Ishikawa (cell line): ENCODE measurements at regions not wholly inside any gene's neighbourhood (a gene's known extent, or its start where the extent isn't known, plus 50 kb on each side); places are given as distances from the start of the nearest gene placed in this dataset.

Source experiments
- CEBPB ChIP-seq: IDR thresholded peaks from 2 replicates; pipeline ENCODE4 v1.6.1; 2012
- CREB1 ChIP-seq: IDR thresholded peaks from 2 replicates; pipeline ENCODE4 v1.6.1; 2012; ENCODE audit warnings: low read depth
- EP300 ChIP-seq: IDR thresholded peaks from 2 replicates; pipeline ENCODE4 v1.6.1; 2012; ENCODE audit warnings: borderline replicate concordance
- FOXM1 ChIP-seq: IDR thresholded peaks from 2 replicates; pipeline ENCODE4 v1.6.1; 2012; ENCODE audit warnings: low read depth, borderline replicate concordance
- MAX ChIP-seq: IDR thresholded peaks from 2 replicates; pipeline ENCODE4 v1.6.1; 2012
- NFIC ChIP-seq: IDR thresholded peaks from 2 replicates; pipeline ENCODE4 v1.6.1; 2012
- RAD21 ChIP-seq: IDR thresholded peaks from 2 replicates; pipeline ENCODE4 v1.6.1; 2012; ENCODE audit warnings: low read depth
- TAF1 ChIP-seq: IDR thresholded peaks from 2 replicates; pipeline ENCODE4 v1.6.1; 2012; ENCODE audit warnings: low read depth, mild to moderate bottlenecking
- TCF12 ChIP-seq: IDR thresholded peaks from 2 replicates; pipeline ENCODE4 v1.6.1; 2012; ENCODE audit warnings: low read depth
- TEAD4 ChIP-seq: IDR thresholded peaks from 2 replicates; pipeline ENCODE4 v1.6.1; 2012
- USF1 ChIP-seq: IDR thresholded peaks from 2 replicates; pipeline ENCODE4 v1.6.1; 2012

GRCh38 chr12:66976526-66976925 lies 292.6 kb upstream of the CAND1 start:
- TF ChIP-seq TAF1 (no peak), EP300 (no peak), USF1 (no peak), FOXM1 (no peak), NFIC (no peak), RAD21 (no peak), TCF12 (no peak), CREB1 (no peak), MAX (no peak), TEAD4 (no peak), CEBPB (no peak)
